Activated naive CD4-positive, alpha-beta T cell treated with Interleukin-2 at 50 U/mL for 16 hours (primary cell): ENCODE measurements at regions not wholly inside any gene's neighbourhood (a gene's known extent, or its start where the extent isn't known, plus 50 kb on each side); places are given as distances from the start of the nearest gene placed in this dataset.

Source experiments
- DNase-seq: peaks from one replicate; pipeline ENCODE4 v3.0.0-alpha.2; 2020

DNA sequence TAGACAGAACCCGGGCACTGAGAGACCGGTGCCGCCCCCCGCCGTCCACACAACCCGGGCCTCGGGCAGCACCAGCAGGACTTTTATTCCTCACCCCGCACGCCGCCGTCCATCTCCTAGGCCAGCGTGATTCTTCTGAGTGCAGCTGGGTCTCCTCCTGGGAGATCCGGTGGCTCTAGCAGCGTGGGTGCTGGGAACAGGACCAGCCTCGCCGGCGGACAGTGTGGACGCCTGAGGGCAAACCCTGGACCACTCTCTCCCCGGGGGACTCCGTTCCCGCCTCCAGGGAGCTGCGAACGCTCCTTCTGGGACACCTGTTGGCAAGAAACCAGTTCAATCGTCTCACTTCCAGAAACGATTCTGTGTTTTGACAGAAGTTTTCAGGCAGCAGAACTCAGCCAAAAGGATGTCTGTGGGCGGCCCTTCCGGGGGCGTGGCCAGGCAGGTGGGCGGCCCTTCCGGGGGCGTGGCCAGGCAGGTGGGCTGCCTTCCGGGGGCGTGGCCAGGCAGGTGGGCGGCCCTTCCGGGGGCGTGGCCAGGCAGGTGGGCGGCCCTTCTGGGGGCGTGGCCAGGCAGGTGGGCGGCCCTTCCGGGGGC lies 130.7 kb downstream of the DLL1 start:
- DNase-seq, result no peak

DNA sequence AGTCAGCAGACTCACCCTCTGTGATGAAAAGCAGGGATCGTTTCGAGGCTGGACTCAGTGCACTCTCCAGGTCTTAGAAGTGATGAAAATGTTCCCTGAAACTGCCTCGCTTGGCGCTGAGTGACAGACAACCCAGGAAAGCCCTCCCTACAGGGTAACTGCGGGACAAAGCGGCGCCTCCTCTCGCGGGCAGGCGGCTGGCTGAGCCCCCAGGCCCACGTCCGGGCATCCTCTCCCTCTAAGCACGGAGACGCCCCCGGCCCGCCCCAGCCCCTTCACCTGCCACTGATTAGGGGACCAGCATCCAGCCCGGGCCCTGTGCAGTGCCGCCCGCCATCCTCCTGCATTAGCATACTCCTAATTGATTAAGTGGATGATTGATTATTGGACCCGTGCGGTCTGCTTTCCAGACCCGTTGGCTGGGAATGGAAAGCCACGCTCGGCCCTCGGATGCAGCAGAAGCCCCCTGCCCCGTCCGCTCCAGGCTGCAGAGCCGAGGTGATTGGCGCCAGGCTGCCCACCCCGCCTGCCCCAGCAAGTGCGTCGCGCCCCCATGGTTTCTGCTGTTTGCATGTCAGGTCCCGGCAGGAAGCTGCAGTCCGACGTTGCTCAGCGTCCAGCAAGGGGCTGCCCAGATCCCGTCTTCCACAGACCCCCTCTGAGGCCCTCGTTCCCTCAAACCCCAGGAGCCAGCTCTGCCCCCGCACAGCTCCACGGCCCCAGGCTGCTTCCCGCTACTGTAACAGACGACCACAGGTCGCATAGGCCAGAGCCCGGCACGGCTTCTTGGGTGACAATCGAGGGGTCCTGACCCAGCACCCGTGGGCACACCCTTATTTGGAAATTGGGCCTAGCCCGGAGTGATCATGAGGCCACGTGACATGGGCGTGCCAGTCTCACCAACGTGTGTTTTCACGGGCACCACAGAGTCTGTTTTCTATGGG lies 131.6 kb downstream of the DLL1 start:
- no peak for DNase-seq

DNA sequence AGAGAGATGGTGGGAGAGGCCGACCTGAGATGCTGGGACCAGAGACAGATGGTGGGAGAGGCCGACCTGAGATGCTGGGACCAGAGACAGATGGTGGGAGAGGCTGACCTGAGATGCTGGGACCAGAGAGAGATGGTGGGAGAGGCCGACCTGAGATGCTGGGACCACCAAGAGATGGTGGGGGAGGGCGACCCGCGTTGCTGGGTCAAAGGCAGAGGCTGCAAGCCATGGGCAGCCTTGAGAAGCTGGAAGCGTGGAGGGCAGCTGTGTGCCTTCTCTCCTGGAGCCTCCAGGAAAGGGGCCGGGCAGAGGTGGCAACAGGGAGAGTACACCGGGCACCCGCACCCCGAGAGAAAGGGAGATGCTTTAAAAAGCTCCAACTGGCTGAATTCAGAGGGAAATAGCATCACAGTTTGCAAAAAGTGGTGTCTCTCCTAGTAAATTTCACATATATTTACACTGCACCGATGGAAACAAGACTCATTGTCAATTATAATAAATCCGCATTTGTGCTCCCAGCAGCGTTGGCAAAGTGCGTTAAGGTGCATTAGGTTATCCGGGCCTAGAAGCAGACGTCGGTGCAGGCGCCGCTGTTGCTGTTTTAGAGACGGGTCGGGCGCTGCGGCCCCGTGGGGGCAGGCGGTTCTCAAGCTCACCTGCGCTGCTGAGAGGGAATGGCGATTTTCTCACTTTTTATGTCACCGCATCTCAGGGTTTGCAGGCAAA lies 132.4 kb downstream of the DLL1 start:
- no peak for DNase-seq

DNA sequence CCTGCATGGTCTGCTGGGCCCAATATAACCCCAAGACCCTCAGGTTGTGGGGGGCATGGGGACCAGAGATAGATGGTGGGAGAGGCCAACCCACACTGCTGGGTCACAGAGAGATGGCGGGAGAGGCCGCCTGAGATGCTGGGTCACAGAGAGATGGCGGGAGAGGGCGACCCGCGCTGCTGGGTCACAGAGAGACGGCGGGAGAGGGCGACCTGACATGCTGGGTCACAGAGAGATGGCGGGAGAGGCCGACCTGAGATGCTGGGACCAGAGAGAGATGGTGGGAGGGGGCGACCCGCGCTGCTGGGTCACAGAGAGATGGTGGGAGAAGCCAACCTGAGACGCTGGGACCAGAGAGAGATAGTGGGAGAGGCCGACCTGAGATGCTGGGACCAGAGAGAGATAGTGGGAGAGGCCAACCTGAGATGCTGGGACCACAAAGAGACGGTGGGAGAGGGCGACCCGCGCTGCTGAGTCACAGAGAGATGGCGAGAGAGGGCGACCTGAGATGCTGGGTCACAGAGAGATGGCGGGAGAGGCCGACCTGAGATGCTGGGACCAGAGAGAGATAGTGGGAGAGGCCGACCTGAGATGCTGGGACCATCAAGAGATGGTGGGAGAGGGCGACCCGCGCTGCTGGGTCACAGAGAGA lies 133.2 kb downstream of the DLL1 start:
- no peak for DNase-seq

DNA sequence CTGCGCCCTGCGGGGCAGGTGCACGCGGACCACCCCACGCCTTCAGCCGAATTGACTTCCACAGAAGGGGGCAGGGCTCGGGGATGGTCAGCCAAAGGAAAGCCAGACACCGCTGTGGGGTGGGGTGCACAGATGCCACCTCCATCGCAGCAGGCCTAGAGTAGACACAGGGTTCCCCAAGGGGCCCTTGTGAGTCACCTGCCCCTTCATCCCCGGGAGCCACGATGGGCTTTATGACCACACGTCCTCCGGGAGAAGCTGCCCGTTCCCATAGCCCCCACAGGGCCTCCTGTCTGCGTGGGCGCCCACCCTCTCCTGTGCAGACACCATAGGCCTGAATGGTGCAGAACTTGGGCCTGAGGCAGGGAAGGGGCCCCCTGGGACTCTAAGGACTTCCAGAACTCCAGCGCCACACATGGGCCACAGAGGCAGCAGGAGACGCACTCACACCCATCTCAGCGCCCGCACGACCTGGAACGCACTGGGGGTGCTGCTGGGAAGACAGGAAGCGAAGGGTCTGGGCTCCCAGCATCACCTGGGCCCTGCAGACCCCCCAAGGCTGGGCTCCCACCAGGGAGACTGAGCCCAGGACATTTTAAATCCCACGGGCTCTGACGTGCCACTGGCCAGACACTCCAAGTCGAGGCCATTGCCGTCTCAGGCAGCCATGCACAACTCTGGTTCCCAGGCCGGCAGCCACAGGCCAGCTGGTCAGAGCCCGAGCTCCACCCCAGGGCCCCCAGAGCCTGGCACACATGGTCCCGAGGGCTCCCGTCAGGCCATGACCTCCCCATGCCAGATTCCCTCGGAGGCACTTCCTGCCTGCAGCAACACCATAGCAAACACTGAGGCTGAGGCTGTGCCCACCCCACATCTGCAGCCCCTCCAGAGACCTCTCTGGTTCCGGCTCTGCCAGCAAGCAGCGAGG lies 134.2 kb downstream of the DLL1 start:
- DNase-seq, result no peak

DNA sequence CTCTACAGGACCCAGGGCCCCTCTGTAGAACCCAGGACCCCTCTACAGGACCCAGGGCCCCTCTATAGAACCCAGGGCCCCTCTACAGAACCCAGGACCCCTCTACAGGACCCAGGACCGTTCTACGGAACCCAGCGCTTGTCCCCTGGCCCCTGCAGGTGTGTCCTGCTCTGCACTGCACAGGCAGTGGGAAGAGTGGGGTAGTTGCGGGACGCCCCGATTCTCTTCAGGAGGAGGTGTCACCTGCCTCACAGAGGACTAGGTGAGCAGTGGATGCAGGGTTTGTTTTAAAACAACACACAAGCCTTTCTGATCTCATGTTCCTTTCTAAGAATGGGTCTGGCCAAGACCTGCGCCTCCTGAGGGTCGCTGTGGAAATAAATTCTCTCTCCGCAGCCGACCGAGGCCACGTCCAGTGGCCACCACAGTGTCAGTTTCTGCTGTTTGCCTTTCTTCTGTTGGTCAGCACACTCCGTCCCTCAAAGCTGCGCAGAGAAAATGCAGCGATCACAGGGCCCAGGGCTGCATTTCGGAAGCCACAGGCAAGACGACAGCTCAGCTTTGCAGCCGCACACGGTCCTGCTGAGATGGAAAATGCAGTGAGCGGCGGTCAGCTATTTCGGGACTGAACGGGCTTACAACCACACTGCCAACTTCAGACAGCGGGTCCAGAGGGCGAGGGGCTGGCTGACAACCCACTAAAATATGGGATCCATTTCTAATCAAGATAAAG lies 135.2 kb downstream of the DLL1 start:
- DNase-seq, result no peak

DNA sequence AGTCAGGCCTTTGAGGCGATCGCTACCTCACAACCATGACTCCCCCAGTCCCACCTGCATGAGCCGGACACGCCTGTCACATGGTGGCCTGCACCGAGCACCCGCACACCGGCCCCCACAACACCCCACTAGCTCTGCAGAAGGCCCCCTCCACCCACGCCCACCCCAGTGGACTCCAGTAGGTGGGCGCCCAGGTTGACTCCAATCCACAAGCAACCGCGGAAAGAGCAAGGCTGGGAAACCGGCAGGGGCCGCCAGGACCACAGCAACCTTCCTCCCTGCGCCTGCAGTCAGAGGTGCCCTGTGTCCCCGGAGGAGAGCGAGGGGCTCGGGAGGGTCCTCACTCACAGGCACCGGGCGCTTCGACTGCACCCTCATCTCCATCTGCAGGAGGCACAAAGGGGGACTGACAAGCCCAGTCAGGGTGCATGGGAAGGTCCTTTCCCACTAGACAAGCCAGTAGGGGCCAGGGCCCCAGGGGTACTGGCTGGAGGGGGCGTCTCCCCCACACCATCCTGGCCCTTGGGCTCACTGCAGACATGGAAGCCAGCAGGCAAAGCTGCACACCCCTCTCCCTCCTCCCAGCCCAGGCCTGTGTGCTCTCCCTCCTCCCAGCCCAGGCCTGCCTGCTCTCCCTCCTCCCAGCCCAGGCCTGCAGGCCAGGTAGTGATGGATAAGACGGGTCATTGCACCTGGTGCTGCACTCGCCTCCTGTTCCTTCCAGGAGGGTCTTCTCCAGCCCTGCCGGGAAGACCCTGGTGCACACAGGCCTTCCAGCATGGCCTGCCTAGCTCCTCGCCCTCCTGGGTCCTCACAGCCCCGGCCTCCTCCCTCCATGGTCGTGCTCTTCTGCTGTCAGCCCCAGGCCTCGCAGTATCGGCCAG lies 137.2 kb downstream of the DLL1 start:
- no peak for DNase-seq

DNA sequence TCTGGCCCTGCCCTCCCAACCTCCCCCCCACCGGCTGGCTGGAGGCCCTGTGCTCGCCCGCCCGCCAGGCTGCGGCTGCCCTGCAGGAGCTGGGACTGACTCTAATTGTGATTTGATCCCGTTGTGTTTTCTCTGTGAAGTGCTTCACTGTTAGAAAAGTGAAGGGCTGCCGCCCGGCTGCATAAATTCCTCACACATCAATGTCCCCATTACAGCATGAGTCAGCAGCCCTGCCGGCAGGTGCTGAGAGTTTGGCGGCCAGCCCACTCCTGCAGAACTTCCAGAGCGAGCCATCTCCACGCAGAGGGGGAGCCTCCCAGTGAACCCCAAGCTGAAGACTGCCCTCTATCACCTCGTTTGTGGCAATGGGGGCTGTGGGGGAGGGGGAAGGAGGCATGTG lies 137.9 kb downstream of the DLL1 start:
- no peak for DNase-seq

DNA sequence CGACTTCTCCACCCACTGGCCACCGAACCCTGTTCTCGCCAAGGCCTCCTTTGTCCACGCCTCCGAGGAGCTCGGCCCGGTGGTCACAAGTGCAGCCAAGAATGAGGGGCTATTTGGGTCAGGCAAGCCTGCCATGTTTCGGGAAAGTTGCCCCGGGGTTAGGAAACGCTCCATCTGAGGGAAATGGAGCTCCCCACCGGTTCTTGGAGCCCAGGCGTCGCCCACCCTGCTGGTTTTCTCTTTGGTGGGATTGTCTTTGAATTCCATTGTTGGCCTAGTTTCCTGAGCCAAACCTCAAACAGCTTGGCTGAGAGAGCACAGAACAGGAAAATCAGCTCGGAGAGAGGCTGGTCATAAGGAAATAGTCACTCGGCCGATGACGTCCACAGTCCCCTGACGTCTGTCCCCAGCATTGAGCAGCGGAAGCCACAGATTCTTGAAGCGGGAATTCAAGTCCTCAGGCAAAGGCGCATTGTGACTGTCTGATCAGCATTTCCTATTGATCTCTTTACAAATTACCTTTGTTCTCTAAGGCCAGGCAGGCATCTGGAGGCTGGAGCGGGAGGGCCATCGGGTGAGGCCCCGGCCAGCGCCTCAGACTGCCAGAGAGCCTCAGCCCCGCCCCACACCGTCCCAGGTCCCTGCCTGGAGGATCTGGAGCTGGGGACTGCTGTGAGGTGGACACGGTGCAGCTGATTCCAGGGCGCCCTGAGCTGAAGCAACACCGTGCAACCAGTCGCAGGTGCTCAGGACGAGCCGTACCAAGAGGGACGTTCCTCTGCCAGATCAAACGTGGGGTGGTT lies 138.6 kb downstream of the DLL1 start:
- no peak for DNase-seq

DNA sequence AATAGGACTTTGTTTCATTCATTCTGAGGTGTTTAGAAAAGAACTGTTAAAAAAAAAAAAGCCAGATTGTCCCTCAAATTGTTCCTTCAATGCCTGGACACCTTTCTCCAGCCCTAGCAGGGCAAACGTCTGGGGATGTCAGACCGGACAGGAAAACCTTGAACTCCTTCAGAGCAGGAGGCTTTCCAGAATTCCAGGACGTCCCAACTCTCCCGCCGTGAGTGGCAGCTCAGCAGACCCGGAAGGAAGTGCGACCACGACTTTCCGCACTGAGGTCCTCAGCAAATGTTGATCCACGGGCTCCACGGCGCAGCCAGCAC lies 139.1 kb downstream of the DLL1 start:
- DNase-seq, result no peak

DNA sequence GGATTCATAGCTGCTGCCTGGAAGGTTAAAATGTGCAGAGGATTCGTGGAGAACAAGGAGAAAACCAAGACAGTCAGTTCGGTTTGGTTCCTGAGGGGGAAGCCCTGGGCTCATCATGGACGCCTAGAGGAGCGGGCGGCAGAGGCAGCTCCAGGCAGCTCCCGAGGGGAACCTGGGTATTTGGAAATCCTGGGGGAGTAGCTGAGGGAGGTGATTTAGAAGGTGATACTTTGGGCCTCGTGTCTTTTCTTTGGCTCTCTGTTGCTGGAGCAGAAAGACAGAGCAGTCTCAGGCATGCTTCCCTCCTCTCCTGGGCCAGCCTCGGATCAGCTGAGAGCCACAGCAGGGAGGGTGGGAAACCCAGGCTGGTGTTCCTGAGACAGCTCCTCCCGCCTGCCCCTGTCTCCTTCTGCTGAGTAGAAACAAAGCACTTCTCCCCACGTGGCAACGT lies 139.5 kb downstream of the DLL1 start:
- DNase-seq, result no peak

DNA sequence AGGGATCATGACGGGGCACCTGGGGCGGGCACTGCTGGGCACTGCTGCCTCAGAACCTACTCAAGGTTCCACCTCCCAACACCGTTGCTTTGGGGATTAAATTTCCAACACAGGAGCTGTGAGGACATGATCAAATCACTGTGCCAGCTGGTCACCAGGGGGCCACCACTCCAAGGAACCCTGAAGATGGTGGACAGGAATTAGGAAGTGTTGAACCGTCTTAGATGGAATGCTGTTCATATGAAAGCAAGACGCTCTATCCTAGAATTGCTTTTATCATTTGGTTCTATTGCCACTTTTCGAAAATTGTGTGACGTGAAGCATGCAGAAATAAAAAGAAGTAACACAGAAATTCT lies 140.3 kb downstream of the DLL1 start:
- no peak for DNase-seq

DNA sequence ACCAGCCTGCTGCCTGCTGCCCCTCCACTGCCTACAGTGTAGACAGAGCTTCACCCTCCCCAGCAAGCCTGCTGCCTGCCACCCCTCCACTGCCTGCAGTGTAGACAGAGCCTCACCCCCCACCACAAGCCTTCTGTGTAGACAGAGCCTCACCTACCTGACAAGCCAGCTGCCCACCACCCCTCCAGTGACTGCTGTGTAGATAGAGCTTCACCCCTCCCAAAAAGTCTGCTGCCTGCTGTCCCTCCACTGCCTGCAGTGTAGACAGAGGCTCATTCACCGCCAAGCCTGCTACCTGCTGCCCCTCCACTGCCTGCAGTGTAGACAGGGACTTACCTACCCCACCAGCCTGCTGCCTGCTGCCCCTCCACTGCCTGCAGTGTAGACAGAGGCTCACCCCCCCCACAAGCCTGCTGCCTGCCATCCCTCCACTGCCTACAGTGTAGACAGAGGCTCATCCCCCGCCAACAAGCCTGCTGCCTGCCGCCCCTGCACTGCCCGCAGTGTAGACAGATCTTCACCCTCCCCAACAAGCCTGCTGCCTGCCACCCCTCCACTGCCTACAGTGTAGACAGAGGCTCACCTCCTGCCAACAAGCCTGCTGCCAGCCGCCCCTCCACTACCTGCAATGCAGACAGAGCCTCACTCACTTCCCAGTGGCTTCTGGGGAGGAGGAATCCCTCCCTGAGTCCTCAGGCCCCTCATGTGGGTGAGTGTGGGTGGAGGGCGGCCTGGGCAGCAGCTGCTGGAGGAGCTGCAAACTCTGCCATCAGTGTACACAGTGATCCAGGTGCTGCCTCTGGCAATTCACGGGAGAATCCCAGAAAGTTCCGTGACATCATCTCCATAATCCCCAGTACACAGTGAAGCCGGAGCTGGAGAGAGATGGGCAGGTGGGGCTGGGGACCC lies 140.9 kb downstream of the DLL1 start:
- DNase-seq, result no peak

DNA sequence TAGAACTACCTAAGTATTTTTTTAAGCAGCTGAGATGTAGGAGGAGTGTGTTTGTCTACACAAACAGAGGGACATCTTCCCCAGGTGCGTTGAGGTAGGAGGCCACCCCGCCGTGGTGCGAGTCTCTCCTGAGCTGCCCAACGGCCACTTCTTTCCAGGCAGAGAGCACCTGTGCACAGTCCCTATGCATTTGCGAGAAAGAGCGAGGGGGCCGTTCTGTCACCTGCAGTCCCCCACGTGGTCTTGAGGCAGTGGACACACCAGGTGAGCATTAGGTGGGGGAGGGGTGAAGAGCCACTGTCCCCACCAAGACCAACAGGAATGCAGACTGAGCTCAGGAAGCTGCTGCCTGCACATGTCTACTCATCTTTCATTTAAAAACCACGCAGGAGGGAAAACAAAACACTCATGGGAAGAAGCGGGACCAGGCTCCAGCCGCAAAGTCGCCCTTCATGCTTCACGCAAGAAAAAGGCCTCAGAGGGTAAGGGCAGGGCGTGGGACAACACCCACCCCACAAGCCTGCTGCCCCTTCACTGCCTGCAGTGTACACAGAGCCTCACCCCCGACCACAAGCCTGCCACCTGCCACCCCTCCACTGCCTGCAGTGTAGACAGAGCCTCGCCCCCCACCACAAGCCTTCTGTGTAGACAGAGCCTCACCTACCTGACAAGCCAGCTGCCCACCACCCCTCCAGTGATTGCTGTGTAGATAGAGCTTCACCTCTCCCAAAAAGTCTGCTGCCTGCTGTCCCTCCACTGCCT lies 142.0 kb downstream of the DLL1 start:
- DNase-seq, result no peak

DNA sequence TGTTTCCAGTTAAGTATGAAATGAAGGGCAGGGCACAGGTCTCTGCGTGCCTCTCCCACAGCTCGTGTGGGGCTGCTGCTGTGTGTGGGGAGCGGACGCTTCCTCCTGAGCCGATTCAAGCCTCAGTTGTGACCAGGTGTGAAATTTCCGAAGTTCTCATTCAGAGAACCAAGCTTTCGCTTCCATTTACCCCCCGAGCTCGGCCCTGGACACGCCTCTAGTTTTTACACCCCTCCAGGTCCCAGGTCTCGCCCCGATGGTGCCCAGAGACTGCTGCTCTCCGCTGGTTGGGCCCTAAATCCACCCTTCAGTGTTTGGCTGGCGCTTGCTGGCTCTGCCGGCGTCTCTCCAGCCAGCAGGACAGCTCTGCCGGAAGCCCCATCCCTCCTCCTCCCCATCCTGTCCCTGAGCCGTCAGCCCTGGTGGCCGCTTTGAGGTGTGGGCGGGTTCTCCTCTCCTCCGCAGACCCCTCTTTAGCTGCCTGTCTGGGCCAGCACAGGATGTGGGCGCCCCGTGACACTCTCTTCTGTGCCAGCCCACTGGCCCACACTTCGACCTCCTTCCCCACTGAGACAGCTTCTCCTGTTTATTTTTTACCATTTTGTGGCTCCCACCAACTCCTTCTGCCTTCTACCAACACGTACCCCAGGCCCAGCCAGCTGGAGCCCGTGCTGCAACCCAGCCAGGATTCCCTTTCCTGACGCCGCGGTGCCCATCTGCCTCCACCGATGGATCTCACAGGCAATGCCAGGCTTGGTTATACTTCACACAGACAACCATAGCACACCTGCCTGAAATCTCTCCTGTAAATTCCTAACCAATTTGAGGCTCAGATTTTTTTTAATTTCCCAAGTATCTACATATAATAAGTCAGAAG lies 142.8 kb downstream of the DLL1 start:
- DNase-seq, result peak; percentile 41

DNA sequence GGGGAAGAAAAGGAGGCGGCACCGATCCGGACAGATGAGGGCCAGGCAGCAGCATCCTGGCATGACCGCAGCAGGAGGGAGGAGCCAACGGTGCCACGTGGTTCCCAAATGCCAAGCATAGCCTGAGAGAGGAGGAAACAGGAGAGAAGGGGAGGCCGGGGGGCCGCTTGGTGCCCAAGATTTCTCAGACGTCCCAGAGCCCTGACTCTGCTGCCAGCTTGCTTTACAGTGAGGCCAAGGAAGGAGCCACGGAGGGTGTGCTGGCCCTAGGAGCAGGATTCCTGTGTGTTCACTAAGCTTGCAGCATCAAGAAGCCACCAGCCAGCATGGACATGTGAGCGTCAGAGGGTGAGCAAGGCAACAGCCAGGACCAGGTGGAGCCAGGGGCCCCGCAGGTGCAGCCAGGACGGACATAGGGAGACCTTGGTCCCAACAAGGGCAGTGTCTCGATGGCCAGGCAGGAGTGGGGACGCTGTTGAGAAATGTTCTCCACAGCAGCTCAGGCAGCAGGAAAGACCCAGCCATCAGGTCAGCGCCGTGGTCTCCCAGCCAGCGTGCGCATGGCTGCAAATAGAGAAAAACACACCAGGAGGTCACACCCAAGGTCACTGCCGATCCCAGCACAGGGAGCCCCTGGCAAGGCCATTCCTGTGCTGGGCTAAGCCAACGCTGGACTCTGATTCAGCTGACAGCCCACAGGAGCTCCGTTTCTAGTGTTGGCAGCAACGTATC lies 143.7 kb downstream of the DLL1 start:
- no peak for DNase-seq
